A673 (cell line): ENCODE measurements at regions not wholly inside any gene's neighbourhood (a gene's known extent, or its start where the extent isn't known, plus 50 kb on each side); places are given as distances from the start of the nearest gene placed in this dataset.
"Not testable (repeated sequence)": the region's sequence is repeated elsewhere in the genome, so short reads cannot be mapped to it uniquely, and the experiment has no call there.

Experiments used
- BruUV-seq: library from RNA; stranded (reverse); fragments of 400-500 nt; replicated peaks from 2 replicates; lab custom pipeline; 2021; lab: Mats Ljungman, UMichigan
- CTCF ChIA-PET: fragments of 300-600 bp; sonication (Branson Sonifier 250); formaldehyde crosslinking; loops from one replicate; lab custom pipeline; 2022; ENCODE audit warnings: antibody characterized with exemption; lab: Charles Lee
- POLR2A ChIA-PET: fragments of 300-600 bp; sonication (Branson Sonifier 250); formaldehyde crosslinking; loops from one replicate; lab custom pipeline; 2022; ENCODE audit warnings: antibody characterized with exemption; ENCODE audit not compliant: low non-redundant PET; lab: Charles Lee
- DNase-seq: peaks from one replicate; pipeline ENCODE4 v3.0.0-alpha.2; 2015; ENCODE audit warnings: low spot score
- H3K27ac ChIP-seq: fragments of 200-600 bp; sonication (generic); 2 replicates; pipeline ENCODE4 v1.5.1; 2016; ENCODE audit warnings: mixed run types, low read depth, mild to moderate bottlenecking, mixed read lengths, antibody characterized with exemption, low read length; ENCODE audit not compliant: poor library complexity, severe bottlenecking
- H3K27me3 ChIP-seq: fragments of 200-600 bp; sonication (generic); replicated peaks from 2 replicates; pipeline ENCODE4 v1.6.1; 2017; ENCODE audit warnings: mixed run types, low read depth, mild to moderate bottlenecking, mixed read lengths, antibody characterized with exemption, low read length; ENCODE audit not compliant: insufficient read depth, poor library complexity
- H3K36me3 ChIP-seq: fragments of 200-600 bp; sonication (generic); 2 replicates; pipeline ENCODE4 v1.6.1; 2016; ENCODE audit warnings: mixed run types, mild to moderate bottlenecking, mixed read lengths, antibody characterized with exemption, low read length; ENCODE audit not compliant: insufficient read depth, poor library complexity, severe bottlenecking
- H3K4me1 ChIP-seq: fragments of 200-600 bp; sonication (generic); 2 replicates; pipeline ENCODE4 v1.6.1; 2017; ENCODE audit warnings: mixed run types, mild to moderate bottlenecking, mixed read lengths, antibody characterized with exemption, low read length; ENCODE audit not compliant: insufficient read depth, poor library complexity, severe bottlenecking
- H3K4me3 ChIP-seq: fragments of 200-600 bp; sonication (generic); 2 replicates; pipeline ENCODE4 v1.5.1; 2016; ENCODE audit warnings: low read depth, mixed run types, mild to moderate bottlenecking, mixed read lengths, low read length; ENCODE audit not compliant: poor library complexity, severe bottlenecking
- H3K9me3 ChIP-seq: fragments of 200-600 bp; sonication (generic); 2 replicates; pipeline ENCODE4 v1.6.1; 2016; ENCODE audit warnings: mixed run types, low read depth, mild to moderate bottlenecking, mixed read lengths, antibody characterized with exemption, low read length; ENCODE audit not compliant: poor library complexity, severe bottlenecking
- CTCF ChIP-seq: fragments of 300-800, 200-600 bp; sonication (generic); conservative IDR thresholded peaks from 2 replicates; pipeline ENCODE4 v1.5.1; 2017; ENCODE audit warnings: low read depth, mild to moderate bottlenecking, antibody characterized with exemption, low read length, moderate library complexity, mixed read lengths
- EZH2 ChIP-seq: fragments of 200-600 bp; sonication (generic); IDR thresholded peaks from 2 replicates; pipeline ENCODE4 v1.6.1; 2017; ENCODE audit warnings: borderline replicate concordance, low read depth, mild to moderate bottlenecking, mixed read lengths, antibody characterized with exemption, low read length; ENCODE audit not compliant: poor library complexity, severe bottlenecking
- intact Hi-C: fragments of 100-400 bp; cut with micrococcal nuclease; formaldehyde crosslinking; loops from one replicate; pipeline ENCODE4 v1.10.0; 2022; ENCODE audit not compliant: unreplicated experiment

- H3K9me3 ChIP-seq, result no peaks in the 10 kb centered on the region
- H3K27me3 ChIP-seq, result no peaks in the 10 kb centered on the region
- H3K27ac ChIP-seq, result no peak overlapping the region
- H3K4me1 ChIP-seq, result no peaks in the 10 kb centered on the region
- CTCF ChIA-PET, result no interaction called here
- intact Hi-C loops, result no loop called here
- POLR2A ChIA-PET, result no interaction called here
- no peaks in the 10 kb centered on the region for H3K36me3 ChIP-seq
- no peak for DNase-seq
- H3K4me3 ChIP-seq, result no peak overlapping the region
- TF ChIP-seq EZH2 (no peak), CTCF (no peak)
- BruUV-seq, result no TSS peak
Observed at GRCh38 chr2:75894170-75894569, 183.5 kb upstream of the GCFC2 start.

DNA sequence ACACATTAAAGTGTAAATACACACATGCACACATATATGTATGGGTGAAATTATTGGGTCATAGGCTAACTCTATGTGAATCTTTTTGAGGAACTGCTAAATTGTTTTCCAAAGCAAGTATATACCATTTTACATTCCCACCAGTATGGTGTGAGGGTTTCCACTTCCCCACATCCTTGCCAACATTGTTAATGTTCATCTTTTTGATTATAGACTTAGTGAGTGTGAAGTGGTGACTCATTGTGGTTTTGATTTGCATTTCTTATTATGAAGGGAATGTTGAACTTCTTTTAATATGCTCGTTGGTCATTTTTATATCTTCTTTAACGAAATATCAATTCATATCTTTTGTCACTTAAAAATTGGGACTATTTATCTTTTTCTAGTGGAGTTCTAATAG lies 181.8 kb upstream of the GCFC2 start:
- TF ChIP-seq EZH2, result no peak
- TF ChIP-seq CTCF, result no peak
- no TSS peak for BruUV-seq
- CTCF ChIA-PET, result no interaction called here
- Histone ChIP-seq H3K4me3 (no peak overlapping the region), H3K27me3 (peaks cover 3% of the 10 kb centered on the region), H3K27ac (no peak overlapping the region), H3K9me3 (no peaks in the 10 kb centered on the region), H3K4me1 (no peaks in the 10 kb centered on the region), H3K36me3 (no peaks in the 10 kb centered on the region)
- intact Hi-C loops, result no loop called here
- POLR2A ChIA-PET, result no interaction called here
- DNase-seq, result peak; percentile 28

- Histone ChIP-seq H3K9me3 (no peaks in the 10 kb centered on the region), H3K4me3 (no peak overlapping the region), H3K27ac (no peak overlapping the region), H3K27me3 (no peaks in the 10 kb centered on the region), H3K4me1 (no peaks in the 10 kb centered on the region), H3K36me3 (no peaks in the 10 kb centered on the region)
- intact Hi-C loops, result no loop called here
- CTCF ChIA-PET, result no interaction called here
- POLR2A ChIA-PET, result no interaction called here
- no TSS peak for BruUV-seq
- DNase-seq, result no peak
- no peak for TF ChIP-seq EZH2
- TF ChIP-seq CTCF, result no peak
Observed at GRCh38 chr2:75882530-75882929, 171.8 kb upstream of the GCFC2 start.

DNA sequence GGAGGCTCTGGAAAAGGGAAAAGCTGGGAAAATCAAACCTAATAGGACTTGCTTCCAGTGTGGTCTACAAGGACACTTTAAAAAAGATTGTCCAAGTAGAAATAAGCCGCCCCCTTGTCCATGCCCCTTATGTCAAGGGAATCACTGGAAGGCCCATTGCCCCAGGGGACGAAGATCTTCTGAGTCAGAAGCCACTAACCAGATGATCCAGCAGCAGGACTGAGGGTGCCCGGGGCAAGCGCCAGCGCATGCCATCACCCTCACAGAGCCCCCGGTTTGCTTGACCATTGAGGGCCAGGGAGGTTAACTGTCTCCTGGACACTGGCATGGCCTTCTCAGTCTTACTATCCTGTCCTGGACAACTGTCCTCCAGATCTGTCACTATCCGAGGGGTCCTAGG lies 164.9 kb upstream of the GCFC2 start:
- H3K36me3 ChIP-seq, intact Hi-C loops, H3K27ac ChIP-seq, CTCF ChIA-PET, DNase-seq, H3K9me3 ChIP-seq, BruUV-seq, H3K27me3 ChIP-seq, H3K4me1 ChIP-seq, H3K4me3 ChIP-seq, POLR2A ChIA-PET: not testable (repeated sequence)

DNA sequence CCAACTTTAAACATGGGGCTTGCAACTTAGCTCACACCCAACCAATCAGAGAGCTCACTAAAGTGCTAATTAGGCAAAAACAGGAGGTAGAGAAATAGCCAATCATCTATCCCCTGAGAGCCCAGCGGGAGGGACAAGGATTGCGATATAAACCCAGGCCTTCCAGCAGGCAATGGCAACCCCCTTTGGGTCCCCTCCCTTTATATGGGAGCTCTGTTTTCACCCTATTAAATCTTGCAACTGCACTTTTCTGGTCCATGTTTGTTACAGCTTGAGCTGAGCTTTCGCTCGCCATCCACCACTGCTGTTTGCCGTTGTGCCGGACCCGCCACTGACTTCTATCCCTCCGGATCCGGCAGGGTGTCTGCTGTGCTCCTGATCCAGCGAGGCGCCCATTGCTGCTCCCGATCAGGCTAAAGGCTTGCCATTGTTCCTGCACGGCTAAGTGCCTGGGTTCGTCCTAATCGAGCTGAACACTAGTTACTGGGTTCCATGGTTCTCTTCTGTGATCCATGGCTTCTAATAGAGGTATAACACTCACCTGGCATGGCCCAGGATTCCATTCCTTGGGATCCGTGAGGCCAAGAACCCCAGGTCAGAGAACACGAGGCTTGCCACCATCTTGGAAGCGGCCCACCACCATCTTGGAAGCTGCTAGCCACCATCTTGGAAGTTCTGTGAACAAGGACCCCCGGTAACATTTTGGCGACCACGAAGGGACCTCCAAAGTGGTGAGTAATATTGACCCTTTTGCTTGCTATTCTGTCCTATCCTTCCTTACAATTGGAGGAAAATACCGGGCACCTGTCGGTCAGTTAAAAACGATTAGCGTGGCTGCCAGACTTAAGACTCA lies 161.3 kb upstream of the GCFC2 start:
- DNase-seq, H3K27me3 ChIP-seq, H3K36me3 ChIP-seq, CTCF ChIA-PET, POLR2A ChIA-PET, H3K27ac ChIP-seq, BruUV-seq, H3K4me1 ChIP-seq, intact Hi-C loops, H3K9me3 ChIP-seq, H3K4me3 ChIP-seq: not testable (repeated sequence)
